Endodermal cell (in vitro differentiated cells): ENCODE measurements at regions not wholly inside any gene's neighbourhood (a gene's known extent, or its start where the extent isn't known, plus 50 kb on each side); places are given as distances from the start of the nearest gene placed in this dataset.

Experiments used
- DNase-seq: peaks from one replicate; pipeline ENCODE4 v3.0.0-alpha.2; 2017
- H3K27ac ChIP-seq: 2 replicates; pipeline ENCODE4 v1.5.1; 2013; ENCODE audit warnings: mild to moderate bottlenecking, low read depth, low read length, moderate library complexity
- H3K27me3 ChIP-seq: 2 replicates; pipeline ENCODE4 v1.6.1; 2013; ENCODE audit warnings: mild to moderate bottlenecking, low read length, moderate library complexity; ENCODE audit not compliant: insufficient read depth, control insufficient read depth, poor library complexity, severe bottlenecking
- H3K36me3 ChIP-seq: 2 replicates; pipeline ENCODE4 v1.7.0; 2013; ENCODE audit warnings: mild to moderate bottlenecking, low read length, moderate library complexity; ENCODE audit not compliant: control insufficient read depth, insufficient read depth
- H3K4me1 ChIP-seq: one replicate; pipeline ENCODE4 v1.7.0; 2013; ENCODE audit warnings: low read length; ENCODE audit not compliant: control insufficient read depth, insufficient read depth
- H3K4me3 ChIP-seq: 2 replicates; pipeline ENCODE4 v1.5.1; 2013; ENCODE audit warnings: mild to moderate bottlenecking, low read length, moderate library complexity
- H3K9ac ChIP-seq: 2 replicates; pipeline ENCODE4 v1.6.1; 2013; ENCODE audit warnings: mild to moderate bottlenecking, low read length, moderate library complexity; ENCODE audit not compliant: poor library complexity, severe bottlenecking; ENCODE audit errors: extremely low read depth
- H3K9me3 ChIP-seq: 2 replicates; pipeline ENCODE4 v1.6.1; 2013; ENCODE audit warnings: mild to moderate bottlenecking, low read length, moderate library complexity; ENCODE audit not compliant: control insufficient read depth
- H3K27ac Mint-ChIP-seq: 2 replicates; pipeline ENCODE4 v1.8.0; 2020; ENCODE audit warnings: mixed read lengths
- H3K27me3 Mint-ChIP-seq: 2 replicates; pipeline ENCODE4 v1.8.0; 2021; ENCODE audit warnings: mild to moderate bottlenecking, mixed read lengths; ENCODE audit not compliant: insufficient read depth
- H3K36me3 Mint-ChIP-seq: 2 replicates; pipeline ENCODE4 v1.8.0; 2020; ENCODE audit warnings: low read depth, mixed read lengths
- H3K4me1 Mint-ChIP-seq: 2 replicates; pipeline ENCODE4 v1.8.0; 2020; ENCODE audit warnings: mixed read lengths
- H3K4me3 Mint-ChIP-seq: 2 replicates; pipeline ENCODE4 v1.8.0; 2020; ENCODE audit warnings: mild to moderate bottlenecking, moderate library complexity, mixed read lengths
- H3K9me3 Mint-ChIP-seq: 2 replicates; pipeline ENCODE4 v1.8.0; 2020; ENCODE audit warnings: mild to moderate bottlenecking, mixed read lengths
- WGBS, 2 experiments: methylation state at CpG; one replicate each; pipeline versions ENCODE4 v1.1.5 to v1.1.7; 2013; ENCODE audit warnings: missing lambda C conversion rate in 2 of 2, mixed read lengths in 1 of 2; ENCODE audit not compliant: insufficient coverage in 1 of 2, insufficient read length in 1 of 2; 5-methylcytosine and 5-hydroxymethylcytosine counted together
- TF ChIP-seq, protein P1 (sequence below): fragments of 200-600 bp; sonication (generic); conservative IDR thresholded peaks from 2 replicates; pipeline ENCODE4 v1.5.0; 2021; ENCODE audit warnings: antibody characterized with exemption, mild to moderate bottlenecking

DNA sequence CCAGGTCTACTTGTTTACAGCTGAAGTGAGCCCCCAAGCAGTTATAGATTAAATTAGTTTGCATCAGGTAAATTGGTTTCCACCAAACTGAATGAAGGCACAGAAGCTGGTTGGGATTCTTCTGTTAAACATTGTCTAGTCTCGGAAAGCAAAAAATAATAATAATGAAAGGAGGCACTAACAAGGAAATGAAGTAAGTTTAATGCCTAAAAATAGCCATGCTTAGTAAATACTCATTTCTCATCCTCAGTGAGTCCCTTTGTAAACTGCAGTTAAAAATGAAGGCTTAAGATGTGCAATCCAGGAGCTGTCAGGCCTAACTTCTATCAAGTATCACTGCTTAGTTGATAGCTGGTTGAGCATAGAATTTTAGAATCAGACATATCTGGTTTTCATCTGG lies 113.5 kb downstream of the BTG1 start:
- whole genome bisulfite sequencing, 2 experiments = 89% methylated on average over 1 of the region's 1 CpG; no CpG with 5 or more reads in 1 of the 2 experiments
- Histone ChIP-seq H3K4me3 (no peak overlapping the region), H3K27ac (no peak overlapping the region), H3K27me3 (no peaks in the 10 kb centered on the region), H3K4me1 (no peaks in the 10 kb centered on the region), H3K9ac (no peak overlapping the region), H3K9me3 (no peaks in the 10 kb centered on the region), H3K36me3 (no peaks in the 10 kb centered on the region)
- Mint-ChIP-seq H3K27ac (no peak overlapping the region), H3K9me3 (no peaks in the 10 kb centered on the region), H3K4me3 (no peak overlapping the region), H3K4me1 (peaks cover 6% of the 10 kb centered on the region), H3K27me3 (no peaks in the 10 kb centered on the region), H3K36me3 (no peaks in the 10 kb centered on the region)
- DNase-seq = no peak
- TF ChIP-seq, protein P1, sequence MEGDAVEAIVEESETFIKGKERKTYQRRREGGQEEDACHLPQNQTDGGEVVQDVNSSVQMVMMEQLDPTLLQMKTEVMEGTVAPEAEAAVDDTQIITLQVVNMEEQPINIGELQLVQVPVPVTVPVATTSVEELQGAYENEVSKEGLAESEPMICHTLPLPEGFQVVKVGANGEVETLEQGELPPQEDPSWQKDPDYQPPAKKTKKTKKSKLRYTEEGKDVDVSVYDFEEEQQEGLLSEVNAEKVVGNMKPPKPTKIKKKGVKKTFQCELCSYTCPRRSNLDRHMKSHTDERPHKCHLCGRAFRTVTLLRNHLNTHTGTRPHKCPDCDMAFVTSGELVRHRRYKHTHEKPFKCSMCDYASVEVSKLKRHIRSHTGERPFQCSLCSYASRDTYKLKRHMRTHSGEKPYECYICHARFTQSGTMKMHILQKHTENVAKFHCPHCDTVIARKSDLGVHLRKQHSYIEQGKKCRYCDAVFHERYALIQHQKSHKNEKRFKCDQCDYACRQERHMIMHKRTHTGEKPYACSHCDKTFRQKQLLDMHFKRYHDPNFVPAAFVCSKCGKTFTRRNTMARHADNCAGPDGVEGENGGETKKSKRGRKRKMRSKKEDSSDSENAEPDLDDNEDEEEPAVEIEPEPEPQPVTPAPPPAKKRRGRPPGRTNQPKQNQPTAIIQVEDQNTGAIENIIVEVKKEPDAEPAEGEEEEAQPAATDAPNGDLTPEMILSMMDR = no peak

DNA sequence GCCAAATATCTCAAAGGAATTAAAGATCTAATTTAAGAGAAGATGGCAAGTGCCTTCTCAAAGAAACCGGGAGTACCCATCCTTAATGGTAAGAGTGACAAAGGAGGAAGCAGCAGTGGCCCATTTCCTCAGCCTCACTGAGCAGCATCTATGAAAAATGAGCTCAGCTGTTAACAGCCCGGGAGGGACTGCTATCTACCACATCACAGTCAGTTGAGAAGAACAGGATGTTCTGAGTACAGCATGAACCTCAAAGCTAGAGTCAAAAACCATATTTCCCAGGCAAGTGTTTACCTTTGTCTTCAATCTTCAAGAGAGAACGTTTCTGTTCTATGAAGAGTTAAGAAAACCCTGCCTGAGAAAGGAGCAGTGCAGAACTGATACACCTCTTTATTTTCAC lies 115.0 kb downstream of the BTG1 start:
- Histone ChIP-seq H3K9me3 (no peaks in the 10 kb centered on the region), H3K4me1 (no peaks in the 10 kb centered on the region), H3K27ac (no peak overlapping the region), H3K9ac (no peak overlapping the region), H3K4me3 (no peak overlapping the region), H3K27me3 (no peaks in the 10 kb centered on the region), H3K36me3 (no peaks in the 10 kb centered on the region)
- WGBS, 2 experiments = 85 to 89% methylated on average over 1 to 3 of the region's 3 CpGs
- Mint-ChIP-seq H3K27ac (no peak overlapping the region), H3K4me3 (no peak overlapping the region), H3K27me3 (no peaks in the 10 kb centered on the region), H3K4me1 (peaks cover 6% of the 10 kb centered on the region), H3K36me3 (no peaks in the 10 kb centered on the region), H3K9me3 (no peaks in the 10 kb centered on the region)
- no peak for DNase-seq
- TF ChIP-seq, protein P1 = no peak

DNA sequence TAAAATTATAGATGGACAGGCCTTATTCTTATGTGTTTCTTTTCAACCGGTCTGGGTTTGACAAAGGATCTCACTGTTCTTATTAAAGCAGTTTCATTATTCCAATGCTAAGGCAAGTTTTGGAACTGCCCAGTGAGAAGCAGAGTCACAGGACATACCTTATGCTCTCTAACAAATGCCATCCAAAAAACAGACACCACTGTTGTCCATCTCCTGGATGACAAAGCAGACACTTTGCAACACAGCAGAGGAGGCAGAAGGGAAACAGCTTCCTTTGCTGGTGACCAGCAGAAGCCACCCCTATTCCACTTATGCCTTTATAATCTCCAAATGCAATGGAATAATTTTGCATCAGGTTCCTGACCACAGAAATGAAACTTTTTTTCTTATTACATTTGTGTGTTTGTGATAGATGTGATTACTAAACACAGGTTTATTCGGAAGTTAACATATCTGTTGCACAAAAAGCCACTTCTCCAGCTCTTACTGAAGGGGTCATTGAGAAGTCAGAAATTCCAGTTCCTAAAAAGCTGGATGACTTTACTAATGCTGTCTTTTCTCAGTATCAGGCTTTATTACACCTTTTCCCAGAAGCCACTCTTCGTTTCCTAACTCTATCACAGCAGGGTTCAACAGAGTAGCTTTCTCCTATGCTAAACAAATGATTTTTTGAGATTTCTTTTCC lies 115.6 kb downstream of the BTG1 start:
- TF ChIP-seq, protein P1 = no peak
- WGBS, 2 experiments = 88 to 93% methylated on average over 2 to 3 of the region's 3 CpGs
- Mint-ChIP-seq H3K27me3 (no peaks in the 10 kb centered on the region), H3K4me1 (peaks cover 5% of the 10 kb centered on the region), H3K36me3 (no peaks in the 10 kb centered on the region), H3K4me3 (no peak overlapping the region), H3K27ac (no peak overlapping the region), H3K9me3 (no peaks in the 10 kb centered on the region)
- Histone ChIP-seq H3K9me3 (no peaks in the 10 kb centered on the region), H3K9ac (no peak overlapping the region), H3K27ac (no peak overlapping the region), H3K36me3 (no peaks in the 10 kb centered on the region), H3K4me1 (no peaks in the 10 kb centered on the region), H3K27me3 (no peaks in the 10 kb centered on the region), H3K4me3 (no peak overlapping the region)
- DNase-seq = no peak
